AG08395 (cell line): ENCODE measurements at regions not wholly inside any gene's neighbourhood (a gene's known extent, or its start where the extent isn't known, plus 50 kb on each side); places are given as distances from the start of the nearest gene placed in this dataset.

ENCODE experiments used
- DNase-seq: peaks from one replicate; pipeline ENCODE4 v3.0.0; 2012; ENCODE audit warnings: mixed read lengths, low spot score

- DNase-seq = no peak
Measured at GRCh38 chr4:54992266-54992665, 133.1 kb downstream of the KDR start.

- no peak for DNase-seq
Measured at GRCh38 chr4:54988655-54989054, 136.7 kb downstream of the KDR start.

GRCh38 chr4:54986095-54986846 lies 139.1 kb downstream of the KDR start:
- no peak for DNase-seq

DNA sequence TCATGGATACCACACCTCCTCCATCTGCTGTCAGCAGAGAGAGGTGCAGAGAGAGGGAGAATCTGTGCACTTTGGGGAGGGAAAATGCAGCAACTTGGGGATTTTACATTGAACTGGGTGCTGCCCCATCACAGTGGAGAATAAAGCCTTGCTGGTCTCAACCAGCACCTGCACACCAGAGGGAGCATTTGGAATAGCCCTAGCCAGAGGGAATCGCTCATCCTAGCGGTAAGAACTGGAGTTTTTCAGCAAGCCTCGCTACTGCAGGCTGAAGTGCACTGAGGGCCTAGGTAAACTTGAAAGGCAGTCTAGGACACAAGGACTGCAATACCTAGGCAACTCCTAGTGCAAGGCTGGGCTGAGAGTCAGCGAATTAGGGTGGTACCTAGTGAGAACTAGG lies 148.7 kb downstream of the KDR start:
- no peak for DNase-seq

DNA sequence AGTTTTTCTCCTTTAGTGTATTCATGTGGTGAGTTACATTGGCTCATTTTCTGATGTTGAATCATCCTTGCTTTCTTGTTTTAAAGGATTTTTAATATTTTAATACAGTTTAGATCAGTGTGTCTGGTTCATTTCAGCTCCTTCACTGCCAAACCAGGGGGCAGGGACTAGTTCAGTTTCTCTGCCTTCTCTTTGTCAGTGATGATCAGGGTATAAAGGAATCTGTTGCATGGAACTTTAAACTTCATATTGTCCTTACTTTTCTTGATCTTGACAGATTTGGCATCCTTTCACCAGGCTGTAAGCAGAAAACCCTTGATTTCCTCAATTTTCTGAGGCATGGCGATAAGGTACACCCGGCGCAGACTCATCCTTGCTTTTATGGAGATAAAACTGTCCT lies 149.4 kb downstream of the KDR start:
- DNase-seq = no peak

DNA sequence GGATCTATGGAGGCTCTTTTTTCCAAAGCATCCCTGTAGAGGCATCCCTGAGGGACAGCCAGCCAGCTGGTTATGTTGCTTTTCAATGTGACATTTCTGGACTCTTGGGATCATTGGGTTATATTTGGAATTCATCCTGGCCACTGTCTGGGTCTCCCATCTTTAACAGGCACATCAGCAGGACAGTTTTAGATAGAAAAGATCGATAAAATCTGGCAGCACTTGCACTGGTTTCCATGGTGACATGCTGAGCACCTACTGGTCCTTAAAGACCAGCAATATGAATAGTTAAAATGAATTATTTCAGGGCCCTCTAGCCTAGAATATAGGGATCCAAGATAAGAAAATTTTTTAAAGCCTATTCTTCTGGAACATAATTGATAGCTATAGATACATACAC lies 151.6 kb downstream of the KDR start:
- DNase-seq = no peak

DNA sequence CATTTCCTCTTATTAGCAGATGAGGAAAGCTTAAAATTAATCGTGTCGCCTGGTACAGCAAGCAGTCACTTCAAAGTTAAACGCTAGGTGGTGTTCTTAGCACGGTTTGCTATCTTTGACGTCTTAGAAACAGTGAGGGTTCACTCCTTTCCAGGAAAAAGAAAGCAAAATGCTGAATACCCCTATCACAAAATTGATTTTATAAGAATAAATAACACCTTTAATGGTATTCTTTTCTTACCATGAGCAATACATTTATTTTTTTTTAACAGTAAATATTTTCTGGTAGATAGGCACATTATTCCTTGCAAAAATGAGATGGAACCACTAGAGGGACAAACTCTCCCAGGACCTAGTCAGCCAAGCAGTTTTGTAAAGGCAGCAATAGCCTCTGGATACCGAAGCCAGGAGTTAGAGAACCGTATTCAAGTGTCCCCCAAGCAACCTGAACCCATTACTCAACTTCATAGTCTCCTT lies 153.9 kb downstream of the KDR start:
- DNase-seq = peak; percentile 72

- DNase-seq = no peak
Measured at GRCh38 chr4:54967289-54967688, 158.1 kb downstream of the KDR start.

DNA sequence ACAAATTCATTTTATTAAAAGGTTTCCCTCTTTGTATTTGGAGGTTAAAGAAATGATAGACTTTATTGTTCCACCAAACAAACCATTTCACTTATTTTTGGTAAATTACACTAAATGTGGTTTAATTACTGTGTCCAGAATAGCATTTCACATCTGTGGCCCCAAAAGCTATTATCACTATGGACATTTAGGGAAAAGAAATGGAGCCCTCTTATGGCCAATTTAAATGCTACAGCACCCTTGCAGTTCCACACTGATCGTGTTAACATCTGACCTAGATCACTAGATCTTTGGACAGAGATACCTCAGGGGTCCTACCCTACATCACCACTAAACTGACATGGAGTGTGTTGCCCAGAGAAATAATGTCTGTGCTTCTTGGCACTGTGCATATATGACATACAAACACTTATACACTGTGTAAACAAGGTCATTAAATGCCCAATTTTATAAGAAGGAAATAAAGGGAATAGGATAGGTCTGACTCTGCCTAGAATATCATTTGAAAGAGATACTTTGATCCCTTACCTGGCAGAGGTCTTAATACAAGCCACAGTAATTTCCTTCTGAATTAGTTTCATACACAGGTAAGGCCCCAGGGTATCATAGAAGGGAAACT lies 163.9 kb downstream of the KDR start:
- peak; percentile 65 for DNase-seq

DNA sequence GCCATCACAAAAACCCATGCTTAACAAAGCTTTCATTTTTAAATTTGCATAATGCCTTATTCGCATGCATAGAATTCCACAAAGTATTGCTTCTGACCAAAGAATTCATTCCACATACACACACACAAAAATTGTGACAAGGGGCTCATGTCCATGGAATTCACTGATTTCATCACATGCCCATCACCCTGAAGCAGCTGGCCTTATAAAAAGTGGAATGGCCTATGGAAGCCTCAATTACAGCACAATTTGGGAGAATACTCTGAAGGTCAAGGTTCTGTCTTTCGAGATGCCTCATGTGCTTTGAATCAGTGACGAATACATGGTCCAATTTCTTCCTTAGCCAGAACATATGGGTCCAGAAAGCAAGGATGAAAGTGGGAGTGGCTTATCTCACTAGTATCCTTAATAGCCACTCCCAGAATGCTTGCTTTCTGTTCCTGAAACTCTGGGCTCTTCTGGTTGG lies 165.7 kb downstream of the KDR start:
- DNase-seq = peak; percentile 84

DNA sequence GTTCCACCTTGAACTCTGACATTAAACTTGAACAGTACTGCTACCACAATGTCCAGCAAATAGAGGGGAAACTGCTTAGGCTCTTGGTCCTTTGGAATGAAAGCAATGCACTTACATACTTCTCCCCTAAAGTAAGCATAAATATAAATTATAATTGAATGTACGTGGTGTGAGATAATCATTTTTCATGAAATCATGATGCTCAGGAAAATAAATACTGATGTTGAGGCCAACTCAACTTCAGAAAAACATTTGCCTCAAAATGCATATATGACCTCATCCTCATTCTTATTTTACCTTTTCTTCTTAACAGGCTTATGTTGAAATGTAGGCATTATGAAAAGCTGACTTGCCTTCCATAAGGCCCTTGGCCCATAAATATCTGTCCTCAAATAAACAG lies 166.3 kb downstream of the KDR start:
- no peak for DNase-seq

DNA sequence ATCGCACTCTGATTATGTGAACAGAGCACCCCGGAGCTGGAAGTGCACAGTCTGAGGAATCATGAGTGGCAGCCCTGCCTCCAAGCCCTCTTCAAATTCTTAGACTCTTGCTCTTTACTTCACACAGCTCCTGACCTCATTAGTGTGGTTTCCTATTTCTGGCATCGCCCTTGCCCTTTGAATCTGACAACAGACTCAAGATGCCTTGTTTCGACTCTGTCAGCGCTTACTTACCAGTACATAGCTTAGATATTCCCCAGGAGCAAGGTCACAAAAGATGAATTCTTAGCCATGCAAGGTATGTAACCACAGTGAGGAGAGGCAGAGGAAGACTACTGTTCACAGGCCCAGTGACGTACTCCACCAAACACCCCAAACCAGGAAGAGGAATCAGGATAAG lies 167.2 kb downstream of the KDR start:
- DNase-seq = no peak

DNA sequence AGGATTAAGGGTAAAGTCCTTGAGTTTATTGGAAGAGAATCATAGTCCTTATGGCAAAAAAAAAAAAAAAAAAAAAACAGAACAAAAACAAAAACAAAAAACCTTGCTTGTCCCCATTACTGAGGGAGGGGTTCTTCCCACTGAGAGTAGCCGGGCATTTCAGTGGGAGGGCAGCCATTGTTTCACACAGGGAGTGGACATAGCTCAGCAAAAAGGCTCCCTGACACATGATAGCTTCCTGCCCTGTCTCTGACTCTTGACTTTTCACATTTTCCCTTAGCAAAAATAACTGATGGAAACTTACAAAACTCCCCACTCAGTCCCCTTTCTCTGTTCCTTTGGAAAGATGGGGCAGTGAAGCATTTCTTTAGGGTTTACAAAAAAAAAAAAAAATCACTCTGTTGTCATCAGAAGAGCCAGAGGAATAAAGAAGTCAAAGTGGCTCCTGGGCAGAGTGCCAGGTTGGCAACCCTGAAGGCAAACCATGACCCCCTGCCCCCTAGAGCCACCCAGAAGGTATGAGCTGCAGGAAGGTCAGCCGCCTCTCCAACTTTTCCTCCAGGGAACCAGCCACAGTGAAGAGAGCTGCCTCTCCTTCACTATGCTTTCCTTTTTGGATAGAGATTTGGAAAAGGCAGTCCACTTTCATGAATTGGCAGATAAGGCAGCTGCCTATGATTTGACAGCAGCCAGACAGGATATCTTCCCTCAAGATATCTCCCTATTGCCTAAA lies 170.6 kb downstream of the KDR start:
- DNase-seq = no peak

GRCh38 chr4:54946741-54947140 lies 178.7 kb downstream of the KDR start:
- no peak for DNase-seq

DNA sequence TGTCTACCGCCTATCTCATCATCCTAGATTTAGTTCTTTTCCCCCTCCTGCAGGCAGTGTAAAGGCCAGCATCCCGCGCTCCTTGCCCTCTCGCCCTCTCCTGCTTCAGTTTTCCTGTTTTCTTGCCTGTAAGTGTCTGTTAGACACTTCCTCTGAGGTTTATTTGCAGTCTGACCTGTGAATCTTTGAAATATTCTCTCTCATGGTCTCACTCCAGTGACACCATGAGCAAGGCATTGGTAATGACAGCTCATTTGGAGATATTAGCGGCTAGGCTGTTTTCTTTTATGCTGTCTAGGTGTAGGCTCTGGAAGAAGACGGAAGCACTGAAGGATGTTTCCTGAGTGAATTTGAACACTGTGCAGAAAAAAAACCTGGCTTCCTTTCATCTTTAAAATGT lies 179.6 kb downstream of the KDR start:
- no peak for DNase-seq

GRCh38 chr4:54942721-54943120 lies 182.7 kb downstream of the KDR start:
- DNase-seq = no peak

DNA sequence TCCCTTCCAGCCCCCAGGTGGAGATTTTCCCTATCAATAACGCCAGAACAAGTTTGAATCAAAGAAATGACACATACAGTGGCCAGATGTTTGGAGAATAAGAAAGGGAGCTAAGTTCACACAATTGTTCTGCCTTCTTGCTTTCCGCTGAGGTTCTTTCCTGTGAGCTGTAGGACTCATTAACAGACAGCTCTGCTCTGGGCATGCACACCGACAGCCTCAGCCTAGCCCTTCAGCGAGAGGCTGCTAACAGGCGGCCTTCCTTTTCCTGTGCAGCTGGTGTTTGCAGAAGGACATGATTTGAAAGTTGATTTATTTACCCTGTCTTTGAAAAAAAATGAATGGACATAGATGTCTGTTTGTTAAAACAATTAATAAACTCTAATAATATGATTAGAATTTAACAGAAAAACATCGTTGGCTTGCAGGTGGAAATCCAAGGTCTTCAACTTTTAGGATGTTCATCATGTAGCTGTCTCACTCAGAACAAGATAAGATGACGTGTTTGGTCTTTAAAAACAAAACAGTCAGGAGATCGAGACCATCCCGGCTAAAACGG lies 183.3 kb downstream of the KDR start:
- DNase-seq = no peak

DNA sequence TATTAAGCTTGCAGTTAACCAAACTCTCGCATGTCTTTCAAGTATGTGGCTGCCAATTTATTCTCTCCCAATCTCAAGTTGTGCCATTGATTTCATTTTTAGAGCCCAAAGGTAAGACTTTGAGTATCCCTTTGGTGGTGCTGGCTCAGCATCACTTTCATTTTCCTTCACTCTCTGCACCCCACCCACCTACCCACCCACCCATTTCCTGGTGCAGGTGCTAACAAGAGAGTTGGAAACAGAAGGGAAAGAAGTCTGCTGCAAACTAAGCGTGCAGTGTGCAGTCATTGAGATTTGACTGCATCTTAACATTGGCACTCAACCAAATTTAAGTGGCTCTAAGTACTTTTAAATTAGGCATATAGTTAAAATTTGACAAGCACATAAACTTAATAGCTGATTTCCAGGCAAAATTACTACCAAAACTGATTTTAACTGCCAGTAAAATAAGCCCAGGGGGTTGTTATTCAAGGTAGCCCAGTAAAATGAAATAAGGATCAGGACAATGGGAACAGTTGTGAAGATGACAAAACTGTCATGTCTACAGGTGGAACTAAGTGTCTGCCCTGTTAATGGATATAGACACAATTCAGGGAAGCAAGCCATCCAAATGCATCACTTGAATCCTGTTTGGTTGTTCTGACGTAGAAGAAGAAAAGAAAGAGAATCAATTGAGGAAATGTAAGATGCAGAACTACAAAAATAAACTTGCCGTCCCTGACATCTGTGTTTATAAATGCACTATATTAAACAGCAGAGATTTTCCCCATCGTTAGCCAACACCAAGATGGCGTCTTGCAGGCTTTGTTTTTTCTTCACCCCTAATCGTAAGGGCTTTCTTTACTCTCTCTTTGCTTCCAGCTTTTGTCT lies 184.2 kb downstream of the KDR start:
- no peak for DNase-seq

- DNase-seq = no peak
Measured at GRCh38 chr4:54937501-54937900, 187.9 kb downstream of the KDR start.

- no peak for DNase-seq
Measured at GRCh38 chr4:54933579-54933978, 191.8 kb downstream of the KDR start.

DNA sequence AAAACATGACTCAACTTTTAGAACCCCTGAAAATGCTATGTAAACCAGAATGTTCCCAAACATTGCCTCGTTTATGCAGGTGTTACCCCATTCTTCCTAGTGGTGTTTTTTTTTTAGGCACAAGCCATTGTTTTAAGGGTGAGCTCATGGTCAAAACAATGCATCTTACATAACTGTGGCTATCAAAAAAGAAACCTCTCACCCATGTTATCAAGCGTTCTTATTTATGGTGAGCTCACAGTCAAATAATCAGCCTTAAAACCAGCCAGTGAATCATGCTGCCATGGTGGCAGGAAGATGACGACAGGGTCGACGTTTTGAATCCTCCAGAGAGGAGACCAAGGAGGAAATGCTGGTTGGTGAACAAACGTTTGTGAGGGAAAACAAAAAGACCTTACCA lies 195.2 kb downstream of the KDR start:
- peak; percentile 56 for DNase-seq

- no peak for DNase-seq
Measured at GRCh38 chr4:54929459-54929858, 195.9 kb downstream of the KDR start.
